ENCODE measurements at regions not wholly inside any gene's neighbourhood (a gene's known extent, or its start where the extent isn't known, plus 50 kb on each side); places are given as distances from the start of the nearest gene placed in this dataset.

DNA sequence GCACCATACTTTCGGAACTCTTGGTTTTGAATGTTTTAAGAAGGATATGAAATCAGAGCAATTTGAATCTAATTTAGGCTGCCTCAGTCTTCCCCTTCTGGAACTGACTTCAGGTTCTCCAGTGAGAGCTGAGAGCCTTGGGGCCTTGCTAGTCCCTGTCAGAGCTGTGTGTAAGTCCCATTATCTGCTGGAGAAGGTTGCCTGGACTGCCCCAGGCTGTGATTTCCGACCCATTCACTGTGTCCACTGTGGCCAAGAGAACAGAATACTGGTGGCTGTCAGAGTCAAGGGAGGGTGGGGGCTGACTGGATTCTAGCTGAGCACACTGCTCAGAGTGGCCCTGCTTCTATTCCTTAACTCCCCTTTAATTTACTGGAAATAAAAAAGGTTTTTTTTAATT is 278.0 kb downstream of the KCNS3 start:
- intact Hi-C loops (cut with DNase I) = loop anchor here in 1 of 4 donors (10.0 kb wide), 1 partner anchor 302 kb away; no protein-coding TSS in a partner anchor
- WGBS, 3 donors = 82 to 91% (median 89%) methylated on average over 2 of the region's 2 CpGs
- TF ChIP-seq POLR2A (IDR thresholded peaks at IDR 0.05) = no peak
- TF ChIP-seq, protein P1, sequence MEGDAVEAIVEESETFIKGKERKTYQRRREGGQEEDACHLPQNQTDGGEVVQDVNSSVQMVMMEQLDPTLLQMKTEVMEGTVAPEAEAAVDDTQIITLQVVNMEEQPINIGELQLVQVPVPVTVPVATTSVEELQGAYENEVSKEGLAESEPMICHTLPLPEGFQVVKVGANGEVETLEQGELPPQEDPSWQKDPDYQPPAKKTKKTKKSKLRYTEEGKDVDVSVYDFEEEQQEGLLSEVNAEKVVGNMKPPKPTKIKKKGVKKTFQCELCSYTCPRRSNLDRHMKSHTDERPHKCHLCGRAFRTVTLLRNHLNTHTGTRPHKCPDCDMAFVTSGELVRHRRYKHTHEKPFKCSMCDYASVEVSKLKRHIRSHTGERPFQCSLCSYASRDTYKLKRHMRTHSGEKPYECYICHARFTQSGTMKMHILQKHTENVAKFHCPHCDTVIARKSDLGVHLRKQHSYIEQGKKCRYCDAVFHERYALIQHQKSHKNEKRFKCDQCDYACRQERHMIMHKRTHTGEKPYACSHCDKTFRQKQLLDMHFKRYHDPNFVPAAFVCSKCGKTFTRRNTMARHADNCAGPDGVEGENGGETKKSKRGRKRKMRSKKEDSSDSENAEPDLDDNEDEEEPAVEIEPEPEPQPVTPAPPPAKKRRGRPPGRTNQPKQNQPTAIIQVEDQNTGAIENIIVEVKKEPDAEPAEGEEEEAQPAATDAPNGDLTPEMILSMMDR (IDR thresholded peaks at IDR 0.05) = no peak
- TF ChIP-seq EP300 (IDR thresholded peaks at IDR 0.05) = no peak

DNA sequence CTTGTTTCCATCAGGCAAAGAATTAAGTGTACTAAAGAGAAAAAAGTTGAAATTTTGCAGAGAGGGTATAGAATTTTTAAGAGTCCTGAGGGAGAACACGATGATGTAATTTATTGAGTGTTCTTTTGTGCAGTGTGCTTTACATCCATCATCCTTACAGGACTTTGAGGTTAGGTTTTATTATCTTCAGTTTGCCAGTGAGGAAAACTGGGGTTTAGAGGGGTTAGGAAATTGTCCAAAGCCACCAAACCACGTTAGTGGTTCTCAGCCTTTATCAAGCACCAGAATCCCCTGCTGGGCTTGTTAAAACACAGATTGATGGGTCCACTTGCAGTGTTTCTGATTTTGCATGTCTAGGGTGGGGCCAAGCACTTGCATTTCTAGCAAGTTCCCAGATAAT is 277.5 kb downstream of the KCNS3 start:
- intact Hi-C loops (cut with DNase I) = loop anchor here in 1 of 4 donors (10.0 kb wide), 1 partner anchor 301 kb away; no protein-coding TSS in a partner anchor
- H3K4me3 ChIP-seq = no peak overlapping the region
- no peak for DNase-seq
- H3K4me1 ChIP-seq (ENCODE audit: insufficient read depth) = no peaks in the 10 kb centered on the region
- no peaks in the 10 kb centered on the region for H3K9me3 ChIP-seq
- WGBS, 3 donors = 56 to 61% (median 58%) methylated on average over 2 of the region's 2 CpGs
- no peaks in the 10 kb centered on the region for H3K36me3 ChIP-seq
- H3K27me3 ChIP-seq = no peaks in the 10 kb centered on the region
- H3K27ac ChIP-seq = no peak overlapping the region
- TF ChIP-seq, protein P1 (IDR thresholded peaks at IDR 0.05) = no peak
- TF ChIP-seq EP300 (IDR thresholded peaks at IDR 0.05) (no peak), POLR2A (IDR thresholded peaks at IDR 0.05) (no peak)

More for the DNA sequence above, 278.0 kb downstream of the KCNS3 start:
- no peaks in the 10 kb centered on the region for H3K9me3 ChIP-seq
- H3K4me1 ChIP-seq (ENCODE audit: insufficient read depth) = no peaks in the 10 kb centered on the region
- no peak overlapping the region for H3K27ac ChIP-seq
- no peak for DNase-seq
- H3K4me3 ChIP-seq = no peak overlapping the region
- H3K36me3 ChIP-seq = no peaks in the 10 kb centered on the region
- no peaks in the 10 kb centered on the region for H3K27me3 ChIP-seq

DNA sequence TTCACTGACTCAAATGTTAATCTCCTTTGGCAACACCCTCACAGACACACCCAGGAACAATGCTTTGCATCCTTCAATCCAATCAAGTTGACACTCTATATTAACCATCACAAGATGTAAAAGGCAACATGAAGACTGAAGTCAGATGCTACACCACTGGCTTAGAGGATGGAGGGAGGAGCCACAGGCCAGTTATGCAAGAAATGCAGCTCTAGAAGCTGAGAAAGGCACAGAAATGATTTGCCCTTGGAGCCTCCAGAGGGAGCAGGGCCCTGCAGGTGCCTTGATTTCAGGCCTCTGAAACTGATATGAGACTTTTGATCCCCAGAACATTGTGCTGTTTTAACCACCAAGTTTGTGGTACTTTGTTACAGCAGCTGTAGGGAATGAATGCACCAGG is 276.3 kb downstream of the KCNS3 start:
- Histone ChIP-seq H3K36me3 (no peaks in the 10 kb centered on the region), H3K9me3 (no peaks in the 10 kb centered on the region), H3K27me3 (no peaks in the 10 kb centered on the region), H3K4me3 (no peak overlapping the region), H3K27ac (no peak overlapping the region), H3K4me1 (ENCODE audit: insufficient read depth) (no peaks in the 10 kb centered on the region)
- DNase-seq = no peak
- intact Hi-C loops (cut with DNase I) = loop anchor here in 1 of 4 donors (10.0 kb wide), 1 partner anchor 300 kb away; no protein-coding TSS in a partner anchor
- TF ChIP-seq, protein P1 (IDR thresholded peaks at IDR 0.05) = no peak

DNA sequence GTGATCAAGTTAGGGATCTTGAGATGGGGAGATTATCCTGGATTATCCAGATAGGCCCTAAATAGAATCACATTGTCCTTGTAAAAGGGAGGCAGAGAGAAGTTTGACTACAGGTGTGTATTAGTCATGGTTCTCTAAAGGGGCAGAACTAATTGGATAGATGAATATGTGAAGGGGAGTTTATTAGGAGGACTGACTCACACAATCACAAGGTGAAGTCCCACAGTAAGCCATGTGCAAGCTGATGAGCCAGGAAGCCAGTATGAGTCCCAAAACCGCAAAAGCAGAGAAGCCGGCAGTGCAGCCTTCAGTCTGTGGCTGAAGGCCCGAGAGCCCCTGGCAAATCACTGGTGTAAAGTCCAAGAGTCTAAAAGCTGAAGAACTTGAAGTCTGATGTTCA is 275.8 kb downstream of the KCNS3 start:
- Histone ChIP-seq H3K27ac (no peak overlapping the region), H3K4me1 (ENCODE audit: insufficient read depth) (no peaks in the 10 kb centered on the region), H3K4me3 (no peak overlapping the region), H3K36me3 (no peaks in the 10 kb centered on the region), H3K27me3 (no peaks in the 10 kb centered on the region), H3K9me3 (no peaks in the 10 kb centered on the region)
- no peak for DNase-seq
- intact Hi-C loops (cut with DNase I) = loop anchor here in 1 of 4 donors (10.0 kb wide), 1 partner anchor 299 kb away; no protein-coding TSS in a partner anchor
- TF ChIP-seq EP300 (IDR thresholded peaks at IDR 0.05) = no peak
- TF ChIP-seq, protein P1 (IDR thresholded peaks at IDR 0.05) = no peak
- TF ChIP-seq POLR2A (IDR thresholded peaks at IDR 0.05) = no peak
- WGBS, 3 donors = 91 to 95% (median 92%) methylated on average over 3 of the region's 3 CpGs

All from ovary (tissue), 7 donors.